OCI-LY1 (cell line): ENCODE measurements at regions not wholly inside any gene's neighbourhood (a gene's known extent, or its start where the extent isn't known, plus 50 kb on each side); places are given as distances from the start of the nearest gene placed in this dataset.

Experiments
- H2AFZ ChIP-seq: fragments of 200-600 bp; sonication (generic), shearing (Covaris generic); 2 replicates; pipeline ENCODE4 v1.6.0; 2014; ENCODE audit warnings: antibody characterized with exemption, mild to moderate bottlenecking, low read length
- H3F3A ChIP-seq: fragments of 200-600 bp; sonication (generic), shearing (Covaris generic); 2 replicates; pipeline ENCODE4 v1.6.0; 2014; ENCODE audit warnings: mild to moderate bottlenecking, antibody characterized with exemption, low read length, moderate library complexity; ENCODE audit not compliant: insufficient read depth
- H3K27ac ChIP-seq: fragments of 200-600 bp; sonication (generic); 2 replicates; pipeline ENCODE4 v1.5.1; 2014; ENCODE audit warnings: low read length, mixed run types, mild to moderate bottlenecking, low read depth; ENCODE audit not compliant: poor library complexity, severe bottlenecking
- H3K27me3 ChIP-seq: fragments of 200-600 bp; sonication (generic); 2 replicates; pipeline ENCODE4 v1.6.0; 2014; ENCODE audit warnings: antibody characterized with exemption, mild to moderate bottlenecking, low read length, moderate library complexity; ENCODE audit not compliant: insufficient read depth
- H3K36me3 ChIP-seq: fragments of 200-600 bp; sonication (generic); 2 replicates; pipeline ENCODE4 v1.6.1; 2014; ENCODE audit warnings: mild to moderate bottlenecking, antibody characterized with exemption, low read length, moderate library complexity, mixed read lengths; ENCODE audit not compliant: insufficient read depth
- H3K4me1 ChIP-seq: fragments of 200-600 bp; sonication (generic); 2 replicates; pipeline ENCODE4 v1.5.1; 2014; ENCODE audit warnings: mild to moderate bottlenecking, low read length, moderate library complexity; ENCODE audit not compliant: insufficient read depth, severe bottlenecking
- H3K4me2 ChIP-seq: fragments of 200-600 bp; sonication (generic), shearing (Covaris generic); 2 replicates; pipeline ENCODE4 v1.6.1; 2014; ENCODE audit warnings: low read length
- H3K4me3 ChIP-seq: fragments of 200-600 bp; sonication (generic); 2 replicates; pipeline ENCODE4 v1.5.1; 2014; ENCODE audit warnings: low read length, low read depth, mild to moderate bottlenecking, mixed read lengths; ENCODE audit not compliant: poor library complexity, severe bottlenecking
- H3K79me2 ChIP-seq: fragments of 200-600 bp; shearing (Covaris generic); 2 replicates; pipeline ENCODE4 v1.6.1; 2016; ENCODE audit warnings: mixed run types, low read length, mixed read lengths; ENCODE audit not compliant: insufficient read depth
- H3K9ac ChIP-seq: fragments of 200-600 bp; sonication (generic), shearing (Covaris generic); 2 replicates; pipeline ENCODE4 v1.6.1; 2014; ENCODE audit warnings: mild to moderate bottlenecking, low read length, mixed read lengths
- H3K9me2 ChIP-seq: fragments of 200-600 bp; sonication (generic), shearing (Covaris generic); 2 replicates; pipeline ENCODE4 v1.6.1; 2014; ENCODE audit warnings: low read depth, mild to moderate bottlenecking, low read length, mixed read lengths
- H3K9me3 ChIP-seq: fragments of 200-600 bp; shearing (Covaris generic); 2 replicates; pipeline ENCODE4 v1.6.1; 2014; ENCODE audit warnings: low read length, mixed read lengths
- H4K20me1 ChIP-seq: fragments of 200-600 bp; sonication (generic), shearing (Covaris generic); 2 replicates; pipeline ENCODE4 v1.6.0; 2016; ENCODE audit warnings: mild to moderate bottlenecking, low read length; ENCODE audit not compliant: insufficient read depth
- EZH2 ChIP-seq: fragments of 200-600 bp; sonication (generic), shearing (Covaris generic); IDR thresholded peaks from 2 replicates; pipeline ENCODE4 v1.8.0; 2017; ENCODE audit warnings: borderline replicate concordance, mixed run types, mild to moderate bottlenecking, antibody characterized with exemption, low read length, moderate library complexity, mixed read lengths
- TF ChIP-seq, protein P1 (sequence below): fragments of 200-600 bp; sonication (generic), shearing (Covaris generic); IDR thresholded peaks from 2 replicates; pipeline ENCODE4 v1.5.1; 2017; ENCODE audit warnings: mild to moderate bottlenecking, antibody characterized with exemption, low read length, moderate library complexity, mixed read lengths

- H3F3A ChIP-seq, result no peaks in the 10 kb centered on the region
- H3K27ac ChIP-seq, result no peak overlapping the region
- TF ChIP-seq, protein P1, sequence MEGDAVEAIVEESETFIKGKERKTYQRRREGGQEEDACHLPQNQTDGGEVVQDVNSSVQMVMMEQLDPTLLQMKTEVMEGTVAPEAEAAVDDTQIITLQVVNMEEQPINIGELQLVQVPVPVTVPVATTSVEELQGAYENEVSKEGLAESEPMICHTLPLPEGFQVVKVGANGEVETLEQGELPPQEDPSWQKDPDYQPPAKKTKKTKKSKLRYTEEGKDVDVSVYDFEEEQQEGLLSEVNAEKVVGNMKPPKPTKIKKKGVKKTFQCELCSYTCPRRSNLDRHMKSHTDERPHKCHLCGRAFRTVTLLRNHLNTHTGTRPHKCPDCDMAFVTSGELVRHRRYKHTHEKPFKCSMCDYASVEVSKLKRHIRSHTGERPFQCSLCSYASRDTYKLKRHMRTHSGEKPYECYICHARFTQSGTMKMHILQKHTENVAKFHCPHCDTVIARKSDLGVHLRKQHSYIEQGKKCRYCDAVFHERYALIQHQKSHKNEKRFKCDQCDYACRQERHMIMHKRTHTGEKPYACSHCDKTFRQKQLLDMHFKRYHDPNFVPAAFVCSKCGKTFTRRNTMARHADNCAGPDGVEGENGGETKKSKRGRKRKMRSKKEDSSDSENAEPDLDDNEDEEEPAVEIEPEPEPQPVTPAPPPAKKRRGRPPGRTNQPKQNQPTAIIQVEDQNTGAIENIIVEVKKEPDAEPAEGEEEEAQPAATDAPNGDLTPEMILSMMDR, result no peak
- no peak for TF ChIP-seq EZH2
- H3K4me3 ChIP-seq, result no peak overlapping the region
- H4K20me1 ChIP-seq, result no peaks in the 10 kb centered on the region
- H2AFZ ChIP-seq, result no peak overlapping the region
- H3K9me2 ChIP-seq, result no peaks in the 10 kb centered on the region
- no peaks in the 10 kb centered on the region for H3K4me1 ChIP-seq
- H3K79me2 ChIP-seq, result no peaks in the 10 kb centered on the region
- H3K9me3 ChIP-seq, result no peaks in the 10 kb centered on the region
- no peaks in the 10 kb centered on the region for H3K36me3 ChIP-seq
- H3K9ac ChIP-seq, result no peak overlapping the region
- H3K4me2 ChIP-seq, result no peak overlapping the region
- no peaks in the 10 kb centered on the region for H3K27me3 ChIP-seq
Observed at GRCh38 chr11:11000579-11001283, 142.9 kb upstream of the ZBED5 start.

GRCh38 chr11:10998674-10999073 lies 140.8 kb upstream of the ZBED5 start:
- no peak for TF ChIP-seq EZH2
- TF ChIP-seq, protein P1, result no peak
- Histone ChIP-seq H3K9ac (no peak overlapping the region), H3K36me3 (no peaks in the 10 kb centered on the region), H3K27ac (no peak overlapping the region), H4K20me1 (no peaks in the 10 kb centered on the region), H3K27me3 (no peaks in the 10 kb centered on the region), H2AFZ (no peak overlapping the region), H3K4me3 (no peak overlapping the region), H3K9me2 (no peaks in the 10 kb centered on the region), H3K4me2 (no peak overlapping the region), H3F3A (no peaks in the 10 kb centered on the region), H3K9me3 (no peaks in the 10 kb centered on the region), H3K79me2 (no peaks in the 10 kb centered on the region), H3K4me1 (no peaks in the 10 kb centered on the region)

- H3K9me2 ChIP-seq, result no peaks in the 10 kb centered on the region
- H3K79me2 ChIP-seq, result no peaks in the 10 kb centered on the region
- H3K27me3 ChIP-seq, result no peaks in the 10 kb centered on the region
- H4K20me1 ChIP-seq, result no peaks in the 10 kb centered on the region
- no peak overlapping the region for H2AFZ ChIP-seq
- no peaks in the 10 kb centered on the region for H3K4me1 ChIP-seq
- H3K4me3 ChIP-seq, result no peak overlapping the region
- H3K4me2 ChIP-seq, result no peak overlapping the region
- TF ChIP-seq, protein P1, result no peak
- no peaks in the 10 kb centered on the region for H3K36me3 ChIP-seq
- no peak overlapping the region for H3K27ac ChIP-seq
- H3K9ac ChIP-seq, result no peak overlapping the region
- no peaks in the 10 kb centered on the region for H3K9me3 ChIP-seq
- no peaks in the 10 kb centered on the region for H3F3A ChIP-seq
Observed at GRCh38 chr11:10996678-10997077, 138.8 kb upstream of the ZBED5 start.
